Endothelial cell of umbilical vein (primary cell): ENCODE measurements at regions not wholly inside any gene's neighbourhood (a gene's known extent, or its start where the extent isn't known, plus 50 kb on each side); places are given as distances from the start of the nearest gene placed in this dataset.

Experiments
- BruUV-seq: library from RNA; stranded (reverse); fragments of 400-500 nt; replicated peaks from 2 replicates; lab custom pipeline; 2021; lab: Mats Ljungman, UMichigan
- CTCF ChIA-PET: fragments of 300-600, 350-600 bp; sonication (Branson Sonifier 250); formaldehyde crosslinking; loops from one replicate; lab custom pipeline; 2021; ENCODE audit warnings: antibody characterized with exemption, inconsistent platforms; lab: Charles Lee
- POLR2A ChIA-PET: fragments of 300-600, 350-600 bp; sonication (Branson Sonifier 250); formaldehyde crosslinking; loops from one replicate; lab custom pipeline; 2021; ENCODE audit warnings: antibody characterized with exemption, inconsistent platforms; lab: Charles Lee
- DNase-seq: peaks from one replicate; pipeline ENCODE4 v3.0.0-alpha.2; 2011; ENCODE audit warnings: low read depth, low spot score
- FAIRE-seq: peaks from 2 replicates; lab custom pipeline; 2011; peaks lifted over from hg19 to GRCh38; lab: Jason Lieb, UNC
- H2AFZ ChIP-seq: 2 replicates; pipeline ENCODE4 v1.6.0; 2012; ENCODE audit warnings: low read depth, low read length, control low read depth, inconsistent platforms
- H3K27ac ChIP-seq: 2 replicates; pipeline ENCODE4 v1.5.1; 2011; ENCODE audit warnings: low read depth, mild to moderate bottlenecking, control low read depth, low read length, moderate library complexity; ENCODE audit not compliant: insufficient read depth
- H3K27me3 ChIP-seq, 2 experiments: 2 replicates each; pipeline versions ENCODE4 v1.6.0 to v1.6.1; 2011; ENCODE audit warnings: low read length in 2 of 2, mixed read lengths in 1 of 2; ENCODE audit not compliant: control insufficient read depth in 2 of 2, insufficient read depth in 2 of 2
- H3K36me3 ChIP-seq, 2 experiments: 2 replicates in 1 of 2; 3 replicates in 1 of 2; pipeline ENCODE4 v1.5.1; 2011; ENCODE audit warnings: low read length in 2 of 2, mild to moderate bottlenecking in 1 of 2, moderate library complexity in 1 of 2; ENCODE audit not compliant: control insufficient read depth in 2 of 2, insufficient read depth in 2 of 2; ENCODE audit errors: extremely low read depth in 1 of 2
- H3K4me1 ChIP-seq: 3 replicates; pipeline ENCODE4 v1.5.1; 2011; ENCODE audit warnings: mild to moderate bottlenecking, low read length; ENCODE audit not compliant: control insufficient read depth, insufficient read depth; ENCODE audit errors: extremely low read depth
- H3K4me2 ChIP-seq: 2 replicates; pipeline ENCODE4 v1.6.1; 2011; ENCODE audit warnings: low read length, control low read depth, mixed read lengths; ENCODE audit not compliant: insufficient read depth
- H3K4me3 ChIP-seq, 3 experiments: fragments of 200-600 bp in 1 of 3; sonication (generic), shearing (Covaris generic) in 1 of 3; replicated peaks in 1 of 3; 2 replicates each; pipeline ENCODE4 v1.5.1; 2011 to 2016; ENCODE audit warnings: control low read depth in 3 of 3, low read length in 3 of 3, mild to moderate bottlenecking in 2 of 3, inconsistent platforms in 1 of 3, low read depth in 1 of 3, moderate library complexity in 1 of 3; ENCODE audit not compliant: insufficient read depth in 1 of 3
- H3K79me2 ChIP-seq: 2 replicates; pipeline ENCODE4 v1.6.0; 2012; ENCODE audit warnings: low read length, inconsistent platforms; ENCODE audit not compliant: control insufficient read depth, insufficient read depth
- H3K9ac ChIP-seq: replicated peaks from 2 replicates; pipeline ENCODE3; 2011; ENCODE audit warnings: low read length, control low read depth; ENCODE audit not compliant: insufficient read depth; ENCODE audit errors: extremely low read depth
- H3K9me1 ChIP-seq: replicated peaks from 3 replicates; pipeline ENCODE4 v1.6.0; 2011; ENCODE audit warnings: mild to moderate bottlenecking, low read length; ENCODE audit not compliant: control insufficient read depth, insufficient read depth; ENCODE audit errors: extremely low read depth
- H3K9me3 ChIP-seq: replicated peaks from 2 replicates; pipeline ENCODE4 v1.5.1; 2012; ENCODE audit warnings: low read length, inconsistent platforms; ENCODE audit not compliant: control insufficient read depth, insufficient read depth
- H4K20me1 ChIP-seq: replicated peaks from 2 replicates; pipeline ENCODE3; 2011; ENCODE audit warnings: mild to moderate bottlenecking, low read length; ENCODE audit not compliant: control insufficient read depth, insufficient read depth; ENCODE audit errors: extremely low read depth
- EZH2 ChIP-seq: IDR thresholded peaks from 2 replicates; pipeline ENCODE4 v1.6.1; 2012; ENCODE audit warnings: borderline replicate concordance, low read depth, mild to moderate bottlenecking, moderate library complexity, low read length, inconsistent platforms; ENCODE audit not compliant: severe bottlenecking
- FOS ChIP-seq: IDR thresholded peaks from 2 replicates; pipeline ENCODE4 v1.6.1; 2011; ENCODE audit warnings: mild to moderate bottlenecking, low read length, moderate library complexity, borderline replicate concordance; ENCODE audit not compliant: insufficient read depth
- GATA2 ChIP-seq: IDR thresholded peaks from 2 replicates; pipeline ENCODE4 v1.7.0; 2011; ENCODE audit warnings: low read depth, mild to moderate bottlenecking, moderate library complexity, mixed read lengths, low read length; ENCODE audit not compliant: insufficient read length, insufficient read depth
- JUN ChIP-seq: IDR thresholded peaks from 2 replicates; pipeline ENCODE4 v1.6.1; 2011; ENCODE audit warnings: borderline replicate concordance, low read depth; ENCODE audit not compliant: insufficient read length, insufficient read depth
- MAX ChIP-seq: IDR thresholded peaks from 2 replicates; pipeline ENCODE4 v1.6.1; 2011; ENCODE audit not compliant: insufficient read depth, insufficient read length
- MYC ChIP-seq: IDR thresholded peaks from one replicate; pipeline ENCODE4 v1.6.1; 2011; ENCODE audit warnings: mild to moderate bottlenecking, low read depth, low read length
- POLR2A ChIP-seq: IDR thresholded peaks from 2 replicates; pipeline ENCODE4 v1.6.1; 2012; ENCODE audit warnings: low read depth, mild to moderate bottlenecking, control low read depth, low read length
- POLR2AphosphoS5 ChIP-seq: IDR thresholded peaks from 2 replicates; pipeline ENCODE4 v1.6.1; 2012; ENCODE audit warnings: low read depth, mild to moderate bottlenecking, control low read depth, low read length, moderate library complexity; ENCODE audit not compliant: insufficient read depth
- dilution Hi-C: fragments of 300-500 bp; cut with MboI; formaldehyde crosslinking; loops from one replicate; pipeline ENCODE4 v1.15.0; 2019; ENCODE audit warnings: low sequenced_read_pairs; ENCODE audit not compliant: extremely low pct_ligation_motif_present
- intact Hi-C: fragments of 100-400 bp; cut with micrococcal nuclease; formaldehyde crosslinking; loops from one replicate; pipeline ENCODE4 v1.10.0; 2022
- TF ChIP-seq, protein P1 (sequence below), 2 donors: IDR thresholded peaks; 1 replicate in 1 of 2; 2 replicates in 1 of 2; pipeline ENCODE4 v1.5.1; 2011; ENCODE audit warnings: low read length in 2 of 2, mild to moderate bottlenecking in 2 of 2, moderate library complexity in 2 of 2, control low read depth in 1 of 2, inconsistent platforms in 1 of 2, low read depth in 1 of 2; ENCODE audit not compliant: insufficient read depth in 1 of 2; ENCODE audit errors: extremely low read depth in 1 of 2

GRCh38 chr12:74382983-74383382 is 154.7 kb upstream of the ATXN7L3B start:
- no peaks in the 10 kb centered on the region for H4K20me1 ChIP-seq
- H3K36me3 ChIP-seq, result no peaks in the 10 kb centered on the region
- no peak overlapping the region for H3K4me3 ChIP-seq
- H3K79me2 ChIP-seq, result no peaks in the 10 kb centered on the region
- dilution Hi-C loops, result no loop called here
- H3K4me2 ChIP-seq, result no peak overlapping the region
- no peak overlapping the region for H3K27ac ChIP-seq
- no peaks in the 10 kb centered on the region for H3K9me3 ChIP-seq
- no peak overlapping the region for H3K9ac ChIP-seq
- TF ChIP-seq FOS (no peak), GATA2 (no peak), EZH2 (no peak)
- H3K4me1 ChIP-seq, result no peaks in the 10 kb centered on the region
- DNase-seq (no peak), FAIRE-seq (no peak)
- ChIA-PET CTCF (no interaction called here), POLR2A (no interaction called here)
- intact Hi-C loops, result no loop called here
- H2AFZ ChIP-seq, result no peak overlapping the region
- H3K9me1 ChIP-seq, result no peaks in the 10 kb centered on the region
- no TSS peak for BruUV-seq
- no peaks in the 10 kb centered on the region for H3K27me3 ChIP-seq

- no peaks in the 10 kb centered on the region for H3K79me2 ChIP-seq
- H3K9me3 ChIP-seq, result no peaks in the 10 kb centered on the region
- no TSS peak for BruUV-seq
- dilution Hi-C loops, result no loop called here
- H3K4me2 ChIP-seq, result no peak overlapping the region
- H2AFZ ChIP-seq, result no peak overlapping the region
- no peak overlapping the region for H3K27ac ChIP-seq
- no peaks in the 10 kb centered on the region for H3K27me3 ChIP-seq
- no peak for FAIRE-seq
- no peak overlapping the region for H3K9ac ChIP-seq
- DNase-seq, result no peak
- CTCF ChIA-PET, result no interaction called here
- no peak overlapping the region for H3K4me3 ChIP-seq
- H4K20me1 ChIP-seq, result no peaks in the 10 kb centered on the region
- intact Hi-C loops, result no loop called here
- H3K9me1 ChIP-seq, result no peaks in the 10 kb centered on the region
- POLR2A ChIA-PET, result no interaction called here
- TF ChIP-seq, protein P1, sequence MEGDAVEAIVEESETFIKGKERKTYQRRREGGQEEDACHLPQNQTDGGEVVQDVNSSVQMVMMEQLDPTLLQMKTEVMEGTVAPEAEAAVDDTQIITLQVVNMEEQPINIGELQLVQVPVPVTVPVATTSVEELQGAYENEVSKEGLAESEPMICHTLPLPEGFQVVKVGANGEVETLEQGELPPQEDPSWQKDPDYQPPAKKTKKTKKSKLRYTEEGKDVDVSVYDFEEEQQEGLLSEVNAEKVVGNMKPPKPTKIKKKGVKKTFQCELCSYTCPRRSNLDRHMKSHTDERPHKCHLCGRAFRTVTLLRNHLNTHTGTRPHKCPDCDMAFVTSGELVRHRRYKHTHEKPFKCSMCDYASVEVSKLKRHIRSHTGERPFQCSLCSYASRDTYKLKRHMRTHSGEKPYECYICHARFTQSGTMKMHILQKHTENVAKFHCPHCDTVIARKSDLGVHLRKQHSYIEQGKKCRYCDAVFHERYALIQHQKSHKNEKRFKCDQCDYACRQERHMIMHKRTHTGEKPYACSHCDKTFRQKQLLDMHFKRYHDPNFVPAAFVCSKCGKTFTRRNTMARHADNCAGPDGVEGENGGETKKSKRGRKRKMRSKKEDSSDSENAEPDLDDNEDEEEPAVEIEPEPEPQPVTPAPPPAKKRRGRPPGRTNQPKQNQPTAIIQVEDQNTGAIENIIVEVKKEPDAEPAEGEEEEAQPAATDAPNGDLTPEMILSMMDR (IDR thresholded peaks at IDR 0.05; ENCODE audit: extremely low read depth in 1 of 2, insufficient read depth in 1 of 2, low read depth in 1 of 2, low read length in 2 of 2), result no peak
- TF ChIP-seq POLR2A (no peak), MAX (no peak), POLR2AphosphoS5 (no peak), JUN (no peak), GATA2 (no peak), MYC (no peak), EZH2 (no peak), FOS (no peak)
- no peaks in the 10 kb centered on the region for H3K4me1 ChIP-seq
- no peaks in the 10 kb centered on the region for H3K36me3 ChIP-seq
Measured at GRCh38 chr12:74391283-74391682, 146.4 kb upstream of the ATXN7L3B start.
